ENCODE measurements at regions not wholly inside any gene's neighbourhood (a gene's known extent, or its start where the extent isn't known, plus 50 kb on each side); places are given as distances from the start of the nearest gene placed in this dataset.

GRCh38 chr11:134797411-134798089 lies 385.5 kb upstream of the B3GAT1 start:
- no peak for DNase-seq

- no peak for DNase-seq
Observed at GRCh38 chr11:134795017-134795416, 383.0 kb upstream of the B3GAT1 start.

- no peak for DNase-seq
Observed at GRCh38 chr11:134794192-134794591, 382.1 kb upstream of the B3GAT1 start.

- DNase-seq: no peak
Observed at GRCh38 chr11:134792677-134793076, 380.6 kb upstream of the B3GAT1 start.

- DNase-seq: no peak
Observed at GRCh38 chr11:134792044-134792443, 380.0 kb upstream of the B3GAT1 start.

GRCh38 chr11:134791102-134791501 lies 379.1 kb upstream of the B3GAT1 start:
- DNase-seq: no peak

- no peak for DNase-seq
Observed at GRCh38 chr11:134789104-134789503, 377.1 kb upstream of the B3GAT1 start.

GRCh38 chr11:134786636-134787035 lies 374.6 kb upstream of the B3GAT1 start:
- no peak for DNase-seq

- DNase-seq: no peak
Observed at GRCh38 chr11:134785660-134786284, 373.7 kb upstream of the B3GAT1 start.

- DNase-seq: no peak
Observed at GRCh38 chr11:134785059-134785458, 373.0 kb upstream of the B3GAT1 start.

GRCh38 chr11:134784568-134784967 lies 372.5 kb upstream of the B3GAT1 start:
- no peak for DNase-seq

- DNase-seq: no peak
Observed at GRCh38 chr11:134784046-134784445, 372.0 kb upstream of the B3GAT1 start.

GRCh38 chr11:134783234-134783633 lies 371.2 kb upstream of the B3GAT1 start:
- no peak for DNase-seq

- no peak for DNase-seq
Observed at GRCh38 chr11:134781380-134781866, 369.4 kb upstream of the B3GAT1 start.

- DNase-seq: no peak
Observed at GRCh38 chr11:134780486-134781147, 368.6 kb upstream of the B3GAT1 start.

- no peak for DNase-seq
Observed at GRCh38 chr11:134779179-134779578, 367.1 kb upstream of the B3GAT1 start.

- DNase-seq: no peak
Observed at GRCh38 chr11:134768463-134768862, 356.4 kb upstream of the B3GAT1 start.

- no peak for DNase-seq
Observed at GRCh38 chr11:134765565-134765964, 353.5 kb upstream of the B3GAT1 start.

- no peak for DNase-seq
Observed at GRCh38 chr11:134764966-134765365, 352.9 kb upstream of the B3GAT1 start.

GRCh38 chr11:134764367-134764766 lies 352.3 kb upstream of the B3GAT1 start:
- no peak for DNase-seq

GRCh38 chr11:134763030-134763388 lies 351.0 kb upstream of the B3GAT1 start:
- DNase-seq: no peak

GRCh38 chr11:134762248-134763029 lies 350.4 kb upstream of the B3GAT1 start:
- DNase-seq: peak; percentile 7

- no peak for DNase-seq
Observed at GRCh38 chr11:134761926-134762247, 349.8 kb upstream of the B3GAT1 start.

All from muscle of arm (tissue), 1 donor.